NCI-H774 (cell line): ENCODE measurements at regions not wholly inside any gene's neighbourhood (a gene's known extent, or its start where the extent isn't known, plus 50 kb on each side); places are given as distances from the start of the nearest gene placed in this dataset.

Source experiments
- DNase-seq: peaks from one replicate; lab custom pipeline; 2025; lab: John Stamatoyannopoulos, UW

DNA sequence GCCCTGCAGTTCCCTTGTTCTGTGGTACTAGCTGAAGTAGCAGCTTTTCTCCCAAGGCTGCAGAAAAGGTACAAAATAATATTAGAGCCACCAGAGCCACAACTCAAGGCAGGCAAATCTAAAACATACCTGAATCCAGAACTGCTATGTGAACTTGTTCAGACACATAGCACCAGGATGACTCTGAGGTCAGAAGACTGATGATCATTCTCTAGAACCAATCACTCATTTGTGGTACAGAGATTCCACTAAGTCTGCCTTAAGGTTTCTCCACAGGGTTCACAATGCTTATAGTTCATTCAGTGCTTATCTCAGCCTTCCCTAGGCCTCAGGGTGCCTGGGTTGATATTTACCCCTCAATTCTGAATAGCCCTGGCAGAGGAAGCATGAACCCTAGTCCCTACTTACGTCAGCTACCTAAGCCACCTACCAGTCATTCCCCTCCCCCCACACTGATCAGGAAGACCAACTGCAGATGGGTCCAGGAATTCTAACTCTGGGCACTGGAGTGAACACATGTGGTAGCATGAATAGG, 140.9 kb upstream of the MOCS1 start:
- no peak for DNase-seq

DNA sequence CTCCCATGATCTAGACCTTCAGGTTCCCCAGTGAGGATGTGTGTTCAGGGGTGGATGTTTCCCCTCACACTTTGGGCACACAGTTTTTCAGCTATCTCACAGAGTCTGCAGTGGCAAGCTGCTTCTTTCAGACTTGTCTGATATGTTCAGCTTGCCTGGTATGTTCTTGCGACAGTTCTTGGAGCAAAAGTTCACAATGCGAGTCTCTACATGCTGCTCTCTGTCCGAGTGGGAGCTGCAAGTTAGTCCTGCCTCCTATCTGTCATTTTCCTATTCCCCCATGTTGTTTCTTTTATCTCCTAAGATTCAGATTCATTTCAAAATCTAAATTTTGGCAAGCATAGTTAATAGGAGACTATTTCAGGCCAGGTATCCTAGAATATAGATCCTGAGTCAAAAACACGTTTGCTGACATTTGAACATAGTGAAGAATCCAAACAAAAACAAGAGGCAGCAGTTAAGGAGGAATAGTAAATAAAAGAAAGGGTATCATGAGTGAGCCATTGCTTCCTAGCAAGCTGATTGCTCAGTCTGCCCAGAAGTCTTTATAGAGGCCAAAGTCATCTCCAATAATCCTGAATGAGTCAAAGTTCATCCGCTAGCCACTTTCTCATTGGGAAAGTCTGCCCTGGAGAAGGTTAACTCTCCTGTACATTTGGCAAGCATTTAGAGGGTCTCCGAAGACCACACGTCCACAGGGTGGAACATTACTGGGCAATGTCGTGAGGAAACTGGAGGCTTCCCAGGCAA, 140.2 kb upstream of the MOCS1 start:
- no peak for DNase-seq

- no peak for DNase-seq
Observed at GRCh38 chr6:40066372-40066771, 132.1 kb upstream of the MOCS1 start.

DNA sequence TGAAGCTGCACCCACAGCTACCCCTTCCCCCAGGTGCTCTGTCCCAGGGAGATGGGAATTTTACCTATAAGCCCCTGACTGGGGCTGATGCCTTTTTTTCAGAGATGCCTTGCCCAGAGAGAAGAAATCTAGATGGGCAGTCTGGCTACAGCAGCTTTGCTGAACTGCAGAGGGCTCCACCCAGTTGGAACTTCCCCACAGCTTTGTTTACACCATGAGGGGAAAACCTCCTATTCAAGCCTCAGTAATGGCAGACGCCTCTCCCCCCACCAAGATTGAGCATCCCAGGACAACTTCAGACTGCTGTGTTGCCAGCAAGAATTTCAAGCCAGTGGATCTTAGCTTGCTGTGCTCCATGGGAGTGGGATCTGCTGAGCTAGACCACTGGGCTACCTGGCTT, 122.6 kb upstream of the MOCS1 start:
- DNase-seq, result no peak

- DNase-seq, result no peak
Observed at GRCh38 chr6:40054602-40055001, 120.3 kb upstream of the MOCS1 start.

DNA sequence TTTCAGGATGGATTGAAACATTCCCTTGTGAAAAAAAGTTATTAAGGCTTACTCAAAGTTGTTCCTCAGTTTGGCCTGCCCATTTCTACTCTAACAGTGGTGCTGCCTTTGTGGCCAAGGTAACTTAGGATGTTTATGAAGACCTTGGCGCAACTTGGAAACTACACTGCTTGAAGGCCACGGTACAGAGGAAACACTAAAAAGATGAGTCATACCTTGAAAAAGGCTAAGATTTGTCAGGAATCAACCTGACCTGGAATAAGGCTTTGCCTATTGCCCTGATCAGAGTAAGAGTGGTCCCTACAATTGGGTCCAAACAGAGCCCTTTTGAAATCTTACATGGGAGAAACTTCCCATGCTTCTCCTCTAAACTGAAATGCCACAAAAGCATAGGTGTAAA, 119.9 kb upstream of the MOCS1 start:
- DNase-seq, result no peak

DNA sequence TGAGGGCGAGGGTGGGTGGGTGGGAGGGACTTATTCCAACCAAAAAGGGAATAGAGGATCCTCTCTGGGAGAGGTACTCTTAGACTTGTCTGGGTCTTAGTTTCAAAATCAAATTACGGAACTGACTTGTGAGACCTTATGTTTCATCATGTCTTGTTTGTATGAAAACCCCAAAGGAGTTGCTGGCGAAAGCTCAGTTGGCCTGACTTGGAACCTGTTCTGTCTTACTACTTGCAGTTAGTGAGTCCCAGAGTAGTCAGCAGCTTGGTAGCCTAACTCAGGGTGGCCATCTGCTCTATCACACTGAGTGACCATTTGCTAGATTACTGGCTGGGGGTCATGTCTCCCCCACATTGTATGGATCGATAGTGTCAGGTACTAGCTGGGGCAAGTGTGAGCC, 114.9 kb upstream of the MOCS1 start:
- no peak for DNase-seq

GRCh38 chr6:40044196-40044595, 109.9 kb upstream of the MOCS1 start:
- DNase-seq, result no peak

DNA sequence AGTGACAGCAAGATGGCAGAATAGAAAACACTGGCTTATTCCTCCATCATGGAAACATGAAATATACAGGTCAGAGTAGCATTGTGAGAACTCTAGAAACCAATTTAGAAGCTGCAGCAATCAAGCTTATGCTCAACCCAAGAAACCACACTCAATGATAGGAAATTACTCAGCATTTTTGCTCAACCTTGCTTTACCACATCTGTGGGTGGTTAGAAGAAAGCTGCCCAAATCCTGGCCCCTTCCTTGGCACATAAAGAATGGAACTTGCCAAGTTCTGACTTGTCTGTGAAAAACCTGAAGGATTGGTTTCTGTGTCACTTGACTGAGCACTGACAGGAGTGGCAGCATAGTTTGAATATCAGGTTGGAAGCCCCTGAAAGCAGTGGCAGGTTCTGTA, 108.0 kb upstream of the MOCS1 start:
- no peak for DNase-seq

- DNase-seq, result no peak
Observed at GRCh38 chr6:40039042-40039441, 104.8 kb upstream of the MOCS1 start.

- no peak for DNase-seq
Observed at GRCh38 chr6:40038626-40039025, 104.4 kb upstream of the MOCS1 start.

DNA sequence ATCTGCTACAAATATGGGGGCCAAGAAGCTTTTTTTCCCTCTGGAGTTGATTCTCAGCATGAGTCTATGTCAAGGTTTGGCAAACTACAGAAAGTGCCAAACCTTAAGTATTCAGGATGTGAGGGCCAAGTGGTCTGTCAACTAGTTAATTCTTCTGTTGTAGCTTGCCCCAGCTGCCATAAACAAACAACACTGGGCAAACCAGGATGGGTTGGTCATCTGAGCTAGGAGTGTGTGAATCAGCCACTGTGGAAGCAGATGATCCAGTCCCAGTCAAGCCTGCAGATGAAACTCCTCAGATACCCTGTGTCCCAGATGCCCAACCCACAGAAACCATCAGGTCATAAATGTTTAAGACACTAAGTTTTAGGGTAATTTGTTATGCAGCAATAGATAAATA, 103.0 kb upstream of the MOCS1 start:
- no peak for DNase-seq

DNA sequence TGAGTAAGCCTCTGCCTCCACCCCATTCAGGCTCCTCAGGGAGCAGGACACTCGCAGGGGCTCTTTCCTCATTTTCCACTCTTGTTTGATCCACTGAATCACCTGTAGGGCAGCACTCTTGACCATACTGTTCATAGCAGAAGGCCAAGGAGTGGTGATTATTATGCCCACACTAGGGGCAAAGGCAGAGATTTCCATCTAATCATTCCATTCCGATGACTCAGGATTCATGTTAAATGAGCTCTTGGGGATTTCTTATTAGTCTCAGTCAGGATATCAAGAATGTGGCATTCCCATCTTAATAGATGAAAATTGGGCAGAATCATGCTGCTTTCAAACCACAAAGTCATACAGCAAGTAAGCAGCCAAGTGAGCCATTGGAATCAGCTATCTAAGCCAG, 101.9 kb upstream of the MOCS1 start:
- DNase-seq, result no peak

DNA sequence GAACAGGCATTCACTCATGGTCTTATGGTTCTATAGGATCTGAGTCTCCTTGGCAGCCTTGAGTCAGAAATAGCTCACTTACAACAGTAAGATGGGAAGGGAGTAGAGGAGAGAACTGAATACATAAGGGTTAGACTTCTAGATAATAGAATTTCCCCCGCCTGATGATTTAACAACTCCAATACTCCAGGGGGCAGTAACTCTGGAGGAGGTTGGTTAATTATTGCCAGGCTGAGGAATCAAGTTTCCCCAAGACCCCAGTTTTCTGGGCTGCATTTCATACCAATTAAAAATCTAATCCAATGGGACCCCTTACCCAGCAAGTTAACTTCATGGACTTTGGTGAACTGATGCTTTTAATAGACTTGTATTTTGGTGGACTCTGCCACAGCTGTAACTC, 94.2 kb upstream of the MOCS1 start:
- no peak for DNase-seq

- no peak for DNase-seq
Observed at GRCh38 chr6:40022867-40023266, 88.6 kb upstream of the MOCS1 start.

- no peak for DNase-seq
Observed at GRCh38 chr6:40020166-40020565, 85.9 kb upstream of the MOCS1 start.

DNA sequence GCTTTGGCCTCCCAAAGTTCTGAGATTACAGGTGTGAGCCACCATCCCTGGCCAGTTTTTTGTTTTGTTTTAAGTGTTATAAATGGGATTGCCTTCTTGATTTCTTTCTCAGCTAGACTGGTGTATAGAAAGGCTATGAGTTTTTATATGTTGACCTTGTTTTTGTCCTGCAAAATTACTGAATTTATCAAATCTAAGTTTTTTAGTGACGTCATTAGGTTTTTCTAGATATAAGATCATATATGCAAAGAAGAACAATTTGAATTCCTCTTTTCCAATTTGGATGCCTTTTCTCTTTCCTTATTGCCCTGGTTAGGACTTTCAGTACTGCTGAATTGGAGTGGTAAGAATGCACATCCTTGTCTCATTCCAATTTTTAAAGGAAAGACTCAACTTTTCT, 81.3 kb upstream of the MOCS1 start:
- no peak for DNase-seq

- no peak for DNase-seq
Observed at GRCh38 chr6:40011844-40012243, 77.6 kb upstream of the MOCS1 start.

- no peak for DNase-seq
Observed at GRCh38 chr6:40000964-40001515, 66.8 kb upstream of the MOCS1 start.

- DNase-seq, result no peak
Observed at GRCh38 chr6:39999006-39999867, 65.0 kb upstream of the MOCS1 start.

DNA sequence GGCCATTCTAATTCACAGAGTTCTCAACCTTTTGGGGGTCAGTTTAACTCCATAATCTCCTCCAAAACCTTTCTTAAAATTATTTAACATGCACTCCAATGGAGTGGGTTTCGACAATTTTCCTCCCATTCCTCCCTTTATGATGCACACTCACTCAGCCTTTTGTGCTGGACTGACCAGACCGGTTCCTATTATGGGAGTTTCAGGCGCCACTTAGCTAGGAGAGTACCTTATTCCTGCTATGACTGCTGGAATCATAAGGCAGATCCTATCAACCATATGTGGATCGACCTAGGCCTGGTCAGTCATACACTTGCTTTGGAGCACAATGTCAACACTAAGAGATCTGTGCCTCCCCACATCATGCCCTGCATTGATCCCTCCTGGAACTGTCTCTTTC, 63.9 kb upstream of the MOCS1 start:
- no peak for DNase-seq

DNA sequence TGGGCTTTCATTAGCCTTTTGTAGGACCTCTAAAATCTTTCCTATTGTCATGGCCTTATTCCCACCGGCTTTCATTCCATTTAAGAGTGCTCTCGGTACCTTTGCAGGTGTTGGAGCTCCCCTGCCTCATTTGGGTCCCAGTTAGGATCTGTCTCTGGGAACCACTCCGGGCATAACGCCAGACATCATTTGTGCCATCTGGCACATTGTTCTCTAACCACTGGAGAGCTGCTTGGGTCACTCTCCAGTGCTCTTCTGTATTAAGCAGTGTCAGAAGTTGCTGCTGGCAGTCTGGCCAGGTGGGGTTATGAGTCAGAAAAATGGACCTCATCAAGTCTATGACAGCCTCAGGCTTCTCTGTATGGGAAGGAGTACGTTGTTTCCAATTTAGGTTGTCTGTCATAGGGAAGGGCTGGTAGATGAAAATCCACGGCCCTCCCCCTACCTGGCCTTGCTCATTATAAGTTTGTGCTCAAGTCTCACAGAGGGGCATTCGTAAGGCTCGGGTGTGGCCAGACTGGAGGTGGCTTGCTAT, 62.9 kb upstream of the MOCS1 start:
- peak; percentile 28 for DNase-seq

GRCh38 chr6:39995633-39996032, 61.4 kb upstream of the MOCS1 start:
- no peak for DNase-seq
